ENCODE measurements at regions not wholly inside any gene's neighbourhood (a gene's known extent, or its start where the extent isn't known, plus 50 kb on each side); places are given as distances from the start of the nearest gene placed in this dataset.
A peak's percentile ranks its signal among the peaks of the same experiment; 100 is the strongest.

DNA sequence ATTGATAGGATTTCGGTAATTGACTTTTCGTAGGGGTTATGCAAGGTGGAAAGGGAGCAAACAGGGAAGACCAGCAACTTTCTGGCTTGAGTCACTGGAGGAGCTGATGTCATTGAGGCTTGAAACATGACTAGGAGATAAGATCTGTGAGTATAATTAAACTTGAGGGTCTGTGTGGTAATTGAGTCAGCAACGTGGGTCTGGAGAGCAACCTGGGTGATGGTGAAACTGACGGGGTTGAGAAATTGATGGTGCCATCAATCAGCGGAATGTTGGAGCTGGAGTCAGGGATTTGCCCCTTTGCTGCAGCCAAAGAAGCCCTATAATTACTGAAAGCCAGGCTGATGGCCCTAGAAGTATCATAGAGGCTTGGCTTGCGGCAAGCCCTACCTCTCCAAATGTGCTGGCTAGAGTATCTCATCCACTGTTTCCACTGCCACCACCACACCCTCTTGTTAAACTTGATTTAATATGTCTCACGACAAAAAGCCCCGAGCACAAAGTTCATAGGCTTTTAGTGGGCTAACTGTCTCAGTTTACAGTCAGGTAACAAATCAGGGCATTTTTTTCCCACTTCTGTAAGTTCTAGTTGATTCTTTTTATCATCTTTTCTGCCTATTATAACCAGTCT is 186.9 kb upstream of the ELAC2 start (continued):
- TF ChIP-seq, protein P1, sequence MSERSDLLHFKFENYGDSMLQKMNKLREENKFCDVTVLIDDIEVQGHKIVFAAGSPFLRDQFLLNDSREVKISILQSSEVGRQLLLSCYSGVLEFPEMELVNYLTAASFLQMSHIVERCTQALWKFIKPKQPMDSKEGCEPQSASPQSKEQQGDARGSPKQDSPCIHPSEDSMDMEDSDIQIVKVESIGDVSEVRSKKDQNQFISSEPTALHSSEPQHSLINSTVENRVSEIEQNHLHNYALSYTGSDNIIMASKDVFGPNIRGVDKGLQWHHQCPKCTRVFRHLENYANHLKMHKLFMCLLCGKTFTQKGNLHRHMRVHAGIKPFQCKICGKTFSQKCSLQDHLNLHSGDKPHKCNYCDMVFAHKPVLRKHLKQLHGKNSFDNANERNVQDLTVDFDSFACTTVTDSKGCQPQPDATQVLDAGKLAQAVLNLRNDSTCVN (tag by site-specific recombination; optimal IDR thresholded peaks at IDR 0.05), result no peak
- no peak for TF ChIP-seq ZBTB1 (tag by site-specific recombination; IDR thresholded peaks at IDR 0.05)
- no peak for TF ChIP-seq ZFP69B (tag by site-specific recombination; IDR thresholded peaks at IDR 0.05)
- no peak for TF ChIP-seq ZNF658 (tag by site-specific recombination; IDR thresholded peaks at IDR 0.05)
- TF ChIP-seq, protein P2, sequence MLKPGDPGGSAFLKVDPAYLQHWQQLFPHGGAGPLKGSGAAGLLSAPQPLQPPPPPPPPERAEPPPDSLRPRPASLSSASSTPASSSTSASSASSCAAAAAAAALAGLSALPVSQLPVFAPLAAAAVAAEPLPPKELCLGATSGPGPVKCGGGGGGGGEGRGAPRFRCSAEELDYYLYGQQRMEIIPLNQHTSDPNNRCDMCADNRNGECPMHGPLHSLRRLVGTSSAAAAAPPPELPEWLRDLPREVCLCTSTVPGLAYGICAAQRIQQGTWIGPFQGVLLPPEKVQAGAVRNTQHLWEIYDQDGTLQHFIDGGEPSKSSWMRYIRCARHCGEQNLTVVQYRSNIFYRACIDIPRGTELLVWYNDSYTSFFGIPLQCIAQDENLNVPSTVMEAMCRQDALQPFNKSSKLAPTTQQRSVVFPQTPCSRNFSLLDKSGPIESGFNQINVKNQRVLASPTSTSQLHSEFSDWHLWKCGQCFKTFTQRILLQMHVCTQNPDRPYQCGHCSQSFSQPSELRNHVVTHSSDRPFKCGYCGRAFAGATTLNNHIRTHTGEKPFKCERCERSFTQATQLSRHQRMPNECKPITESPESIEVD (tag by site-specific recombination; IDR thresholded peaks at IDR 0.05), result no peak
- TF ChIP-seq ZNF791 (tag by site-specific recombination; IDR thresholded peaks at IDR 0.05), result no peak
- TF ChIP-seq ZBTB20 (tag by site-specific recombination; IDR thresholded peaks at IDR 0.05), result no peak
- no peak for TF ChIP-seq ZNF302 (tag by site-specific recombination; IDR thresholded peaks at IDR 0.05; ENCODE audit: low read depth)
- TF ChIP-seq IKZF3 (tag by site-specific recombination; IDR thresholded peaks at IDR 0.05), result no peak
- TF ChIP-seq ZNF830 (tag by site-specific recombination; IDR thresholded peaks at IDR 0.05; ENCODE audit: low read depth), result no peak
- no peak for TF ChIP-seq MZF1 (tag by site-specific recombination; IDR thresholded peaks at IDR 0.05; ENCODE audit: borderline replicate concordance)
- TF ChIP-seq, protein P3, sequence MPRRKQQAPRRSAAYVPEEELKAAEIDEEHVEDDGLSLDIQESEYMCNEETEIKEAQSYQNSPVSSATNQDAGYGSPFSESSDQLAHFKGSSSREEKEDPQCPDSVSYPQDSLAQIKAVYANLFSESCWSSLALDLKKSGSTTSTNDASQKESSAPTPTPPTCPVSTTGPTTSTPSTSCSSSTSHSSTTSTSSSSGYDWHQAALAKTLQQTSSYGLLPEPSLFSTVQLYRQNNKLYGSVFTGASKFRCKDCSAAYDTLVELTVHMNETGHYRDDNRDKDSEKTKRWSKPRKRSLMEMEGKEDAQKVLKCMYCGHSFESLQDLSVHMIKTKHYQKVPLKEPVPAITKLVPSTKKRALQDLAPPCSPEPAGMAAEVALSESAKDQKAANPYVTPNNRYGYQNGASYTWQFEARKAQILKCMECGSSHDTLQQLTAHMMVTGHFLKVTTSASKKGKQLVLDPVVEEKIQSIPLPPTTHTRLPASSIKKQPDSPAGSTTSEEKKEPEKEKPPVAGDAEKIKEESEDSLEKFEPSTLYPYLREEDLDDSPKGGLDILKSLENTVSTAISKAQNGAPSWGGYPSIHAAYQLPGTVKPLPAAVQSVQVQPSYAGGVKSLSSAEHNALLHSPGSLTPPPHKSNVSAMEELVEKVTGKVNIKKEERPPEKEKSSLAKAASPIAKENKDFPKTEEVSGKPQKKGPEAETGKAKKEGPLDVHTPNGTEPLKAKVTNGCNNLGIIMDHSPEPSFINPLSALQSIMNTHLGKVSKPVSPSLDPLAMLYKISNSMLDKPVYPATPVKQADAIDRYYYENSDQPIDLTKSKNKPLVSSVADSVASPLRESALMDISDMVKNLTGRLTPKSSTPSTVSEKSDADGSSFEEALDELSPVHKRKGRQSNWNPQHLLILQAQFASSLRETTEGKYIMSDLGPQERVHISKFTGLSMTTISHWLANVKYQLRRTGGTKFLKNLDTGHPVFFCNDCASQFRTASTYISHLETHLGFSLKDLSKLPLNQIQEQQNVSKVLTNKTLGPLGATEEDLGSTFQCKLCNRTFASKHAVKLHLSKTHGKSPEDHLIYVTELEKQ (tag by site-specific recombination; IDR thresholded peaks at IDR 0.05; ENCODE audit: borderline replicate concordance), result peak; percentile 78; the same call in 1 of the 2 replicates
- TF ChIP-seq ZNF16 (tag by site-specific recombination; IDR thresholded peaks at IDR 0.05; ENCODE audit: low read depth), result no peak
- no peak for TF ChIP-seq ZNF112 (tag by site-specific recombination; IDR thresholded peaks at IDR 0.05)
- TF ChIP-seq, protein P4, sequence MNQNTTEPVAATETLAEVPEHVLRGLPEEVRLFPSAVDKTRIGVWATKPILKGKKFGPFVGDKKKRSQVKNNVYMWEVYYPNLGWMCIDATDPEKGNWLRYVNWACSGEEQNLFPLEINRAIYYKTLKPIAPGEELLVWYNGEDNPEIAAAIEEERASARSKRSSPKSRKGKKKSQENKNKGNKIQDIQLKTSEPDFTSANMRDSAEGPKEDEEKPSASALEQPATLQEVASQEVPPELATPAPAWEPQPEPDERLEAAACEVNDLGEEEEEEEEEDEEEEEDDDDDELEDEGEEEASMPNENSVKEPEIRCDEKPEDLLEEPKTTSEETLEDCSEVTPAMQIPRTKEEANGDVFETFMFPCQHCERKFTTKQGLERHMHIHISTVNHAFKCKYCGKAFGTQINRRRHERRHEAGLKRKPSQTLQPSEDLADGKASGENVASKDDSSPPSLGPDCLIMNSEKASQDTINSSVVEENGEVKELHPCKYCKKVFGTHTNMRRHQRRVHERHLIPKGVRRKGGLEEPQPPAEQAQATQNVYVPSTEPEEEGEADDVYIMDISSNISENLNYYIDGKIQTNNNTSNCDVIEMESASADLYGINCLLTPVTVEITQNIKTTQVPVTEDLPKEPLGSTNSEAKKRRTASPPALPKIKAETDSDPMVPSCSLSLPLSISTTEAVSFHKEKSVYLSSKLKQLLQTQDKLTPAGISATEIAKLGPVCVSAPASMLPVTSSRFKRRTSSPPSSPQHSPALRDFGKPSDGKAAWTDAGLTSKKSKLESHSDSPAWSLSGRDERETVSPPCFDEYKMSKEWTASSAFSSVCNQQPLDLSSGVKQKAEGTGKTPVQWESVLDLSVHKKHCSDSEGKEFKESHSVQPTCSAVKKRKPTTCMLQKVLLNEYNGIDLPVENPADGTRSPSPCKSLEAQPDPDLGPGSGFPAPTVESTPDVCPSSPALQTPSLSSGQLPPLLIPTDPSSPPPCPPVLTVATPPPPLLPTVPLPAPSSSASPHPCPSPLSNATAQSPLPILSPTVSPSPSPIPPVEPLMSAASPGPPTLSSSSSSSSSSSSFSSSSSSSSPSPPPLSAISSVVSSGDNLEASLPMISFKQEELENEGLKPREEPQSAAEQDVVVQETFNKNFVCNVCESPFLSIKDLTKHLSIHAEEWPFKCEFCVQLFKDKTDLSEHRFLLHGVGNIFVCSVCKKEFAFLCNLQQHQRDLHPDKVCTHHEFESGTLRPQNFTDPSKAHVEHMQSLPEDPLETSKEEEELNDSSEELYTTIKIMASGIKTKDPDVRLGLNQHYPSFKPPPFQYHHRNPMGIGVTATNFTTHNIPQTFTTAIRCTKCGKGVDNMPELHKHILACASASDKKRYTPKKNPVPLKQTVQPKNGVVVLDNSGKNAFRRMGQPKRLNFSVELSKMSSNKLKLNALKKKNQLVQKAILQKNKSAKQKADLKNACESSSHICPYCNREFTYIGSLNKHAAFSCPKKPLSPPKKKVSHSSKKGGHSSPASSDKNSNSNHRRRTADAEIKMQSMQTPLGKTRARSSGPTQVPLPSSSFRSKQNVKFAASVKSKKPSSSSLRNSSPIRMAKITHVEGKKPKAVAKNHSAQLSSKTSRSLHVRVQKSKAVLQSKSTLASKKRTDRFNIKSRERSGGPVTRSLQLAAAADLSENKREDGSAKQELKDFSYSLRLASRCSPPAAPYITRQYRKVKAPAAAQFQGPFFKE (tag by site-specific recombination; IDR thresholded peaks at IDR 0.05; ENCODE audit: borderline replicate concordance), result no peak
- no peak for TF ChIP-seq ZNF202 (tag by site-specific recombination; IDR thresholded peaks at IDR 0.05; ENCODE audit: borderline replicate concordance)
- TF ChIP-seq, protein P5, sequence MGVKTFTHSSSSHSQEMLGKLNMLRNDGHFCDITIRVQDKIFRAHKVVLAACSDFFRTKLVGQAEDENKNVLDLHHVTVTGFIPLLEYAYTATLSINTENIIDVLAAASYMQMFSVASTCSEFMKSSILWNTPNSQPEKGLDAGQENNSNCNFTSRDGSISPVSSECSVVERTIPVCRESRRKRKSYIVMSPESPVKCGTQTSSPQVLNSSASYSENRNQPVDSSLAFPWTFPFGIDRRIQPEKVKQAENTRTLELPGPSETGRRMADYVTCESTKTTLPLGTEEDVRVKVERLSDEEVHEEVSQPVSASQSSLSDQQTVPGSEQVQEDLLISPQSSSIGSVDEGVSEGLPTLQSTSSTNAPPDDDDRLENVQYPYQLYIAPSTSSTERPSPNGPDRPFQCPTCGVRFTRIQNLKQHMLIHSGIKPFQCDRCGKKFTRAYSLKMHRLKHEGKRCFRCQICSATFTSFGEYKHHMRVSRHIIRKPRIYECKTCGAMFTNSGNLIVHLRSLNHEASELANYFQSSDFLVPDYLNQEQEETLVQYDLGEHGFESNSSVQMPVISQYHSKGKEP (tag by site-specific recombination; IDR thresholded peaks at IDR 0.05), result no peak
- no peak for TF ChIP-seq ZNF76 (tag by site-specific recombination; IDR thresholded peaks at IDR 0.05; ENCODE audit: borderline replicate concordance, low read depth)
- TF ChIP-seq KLF1 (tag by site-specific recombination; IDR thresholded peaks at IDR 0.05), result peak; percentile 66
- no peak for TF ChIP-seq ZNF560 (tag by site-specific recombination; IDR thresholded peaks at IDR 0.05; ENCODE audit: borderline replicate concordance)
- TF ChIP-seq, protein P6, sequence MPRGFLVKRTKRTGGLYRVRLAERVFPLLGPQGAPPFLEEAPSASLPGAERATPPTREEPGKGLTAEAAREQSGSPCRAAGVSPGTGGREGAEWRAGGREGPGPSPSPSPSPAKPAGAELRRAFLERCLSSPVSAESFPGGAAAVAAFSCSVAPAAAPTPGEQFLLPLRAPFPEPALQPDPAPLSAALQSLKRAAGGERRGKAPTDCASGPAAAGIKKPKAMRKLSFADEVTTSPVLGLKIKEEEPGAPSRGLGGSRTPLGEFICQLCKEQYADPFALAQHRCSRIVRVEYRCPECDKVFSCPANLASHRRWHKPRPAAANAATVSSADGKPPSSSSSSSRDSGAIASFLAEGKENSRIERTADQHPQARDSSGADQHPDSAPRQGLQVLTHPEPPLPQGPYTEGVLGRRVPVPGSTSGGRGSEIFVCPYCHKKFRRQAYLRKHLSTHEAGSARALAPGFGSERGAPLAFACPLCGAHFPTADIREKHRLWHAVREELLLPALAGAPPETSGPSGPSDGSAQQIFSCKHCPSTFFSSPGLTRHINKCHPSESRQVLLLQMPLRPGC (tag by site-specific recombination; IDR thresholded peaks at IDR 0.05), result peak; percentile 61; the same call in 1 of the 2 replicates
- no peak for TF ChIP-seq ZNF2 (tag by site-specific recombination; IDR thresholded peaks at IDR 0.05)
- TF ChIP-seq ZSCAN30 (tag by site-specific recombination; IDR thresholded peaks at IDR 0.05), result no peak
- no peak for TF ChIP-seq ZNF221 (tag by site-specific recombination; IDR thresholded peaks at IDR 0.05; ENCODE audit: borderline replicate concordance)
